Lung (tissue), 11 donors: ENCODE measurements at regions not wholly inside any gene's neighbourhood (a gene's known extent, or its start where the extent isn't known, plus 50 kb on each side); places are given as distances from the start of the nearest gene placed in this dataset.

Experiments used
- ATAC-seq: fragments of 200-7000 bp; cut with Tn5 transposase; one replicate; pipeline ENCODE4 v1.9.1; 2020; ENCODE audit warnings: moderate number of reproducible peaks; ENCODE audit not compliant: insufficient read depth, low FRiP score
- DNase-seq, 3 donors: peaks; one replicate each; pipeline ENCODE4 v3.0.0-alpha.2; 2013 to 2017
- H3K27ac ChIP-seq, 2 donors: one replicate each; pipeline ENCODE4 v1.5.1; 2013; ENCODE audit warnings: mild to moderate bottlenecking in 2 of 2, moderate library complexity in 2 of 2, control low read depth in 1 of 2, inconsistent platforms in 1 of 2, low read depth in 1 of 2, low read length in 1 of 2
- H3K27me3 ChIP-seq, 3 donors: one replicate each; pipeline ENCODE4 v1.5.1; 2013; ENCODE audit warnings: low read length in 2 of 3; ENCODE audit not compliant: control insufficient read depth in 3 of 3, insufficient read depth in 3 of 3
- H3K36me3 ChIP-seq, 4 donors: one replicate each; pipeline ENCODE4 v1.5.1; 2013; ENCODE audit warnings: low read length in 4 of 4, mild to moderate bottlenecking in 1 of 4, moderate library complexity in 1 of 4; ENCODE audit not compliant: control insufficient read depth in 4 of 4, insufficient read depth in 4 of 4
- H3K4me1 ChIP-seq, 5 donors: one replicate each; pipeline ENCODE4 v1.5.1; 2013; ENCODE audit warnings: low read length in 5 of 5, mild to moderate bottlenecking in 2 of 5, moderate library complexity in 1 of 5; ENCODE audit not compliant: control insufficient read depth in 5 of 5, insufficient read depth in 5 of 5
- H3K4me3 ChIP-seq: one replicate; pipeline ENCODE4 v1.5.1; 2013; ENCODE audit warnings: mild to moderate bottlenecking, control low read depth, moderate library complexity
- H3K9ac ChIP-seq, 2 donors: one replicate each; pipeline ENCODE4 v1.5.1; 2013; ENCODE audit warnings: low read length in 2 of 2, control low read depth in 1 of 2; ENCODE audit not compliant: insufficient read depth in 1 of 2
- H3K9me3 ChIP-seq, 4 donors: one replicate each; pipeline ENCODE4 v1.5.1; 2013; ENCODE audit warnings: low read length in 3 of 4, mild to moderate bottlenecking in 1 of 4, moderate library complexity in 1 of 4; ENCODE audit not compliant: control insufficient read depth in 4 of 4, insufficient read depth in 3 of 4
- CTCF ChIP-seq: IDR thresholded peaks from 2 replicates; pipeline ENCODE4 v1.5.1; 2012; ENCODE audit warnings: mild to moderate bottlenecking; ENCODE audit errors: control extremely low read depth, extremely low read depth
- WGBS, 2 donors: extraction: QIAGEN DNeasy Blood & Tissue Kit; methylation state at CpG; one replicate each; pipeline ENCODE4 v1.1.7; 2013; 5-methylcytosine and 5-hydroxymethylcytosine counted together
- donor health status: control.
- donor health status: control.
- donor health status: Bipolar disorder and iron deficiency.
- donor health status: healthy.
- donor health status: DM: yes; HTN: yes; CAD: no.

- no peak for ATAC-seq
- TF ChIP-seq CTCF = no peak
- Histone ChIP-seq H3K9me3 (peaks cover 0 to 5% (median 0%) of the 10 kb centered on the region in 4 donors), H3K36me3 (no peaks in the 10 kb centered on the region), H3K9ac (no peak overlapping the region), H3K4me1 (no peaks in the 10 kb centered on the region), H3K27me3 (no peaks in the 10 kb centered on the region), H3K27ac (no peak overlapping the region), H3K4me3 (no peak overlapping the region)
- DNase-seq = no peak
- 86 to 88% methylated on average over 5 of the region's 5 CpGs for WGBS, 2 donors
These were observed 222.7 kb upstream of the PLD5 start for GRCh38 chr1:242747233-242747632.

DNA sequence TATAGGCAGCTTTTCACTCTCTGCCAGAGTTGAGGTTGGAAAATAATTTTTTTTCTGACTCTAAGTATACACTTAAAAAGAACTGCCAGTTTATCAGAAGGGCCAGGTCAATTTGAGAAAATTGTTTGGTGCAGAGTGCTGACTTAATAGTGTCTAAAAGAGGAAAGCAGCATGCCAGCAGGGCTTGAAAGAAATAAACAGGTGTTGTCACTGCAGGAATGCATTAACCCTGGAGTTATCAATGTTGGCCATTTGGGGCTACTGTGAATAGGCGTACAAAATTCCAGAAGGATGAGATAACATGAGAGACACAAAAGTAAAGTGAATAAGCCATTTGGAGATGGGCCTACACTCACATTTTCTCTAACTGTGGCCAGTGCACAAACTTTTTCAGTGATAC, 220.6 kb upstream of the PLD5 start:
- Histone ChIP-seq H3K36me3 (no peaks in the 10 kb centered on the region), H3K9ac (no peak overlapping the region), H3K27me3 (no peaks in the 10 kb centered on the region), H3K4me1 (no peaks in the 10 kb centered on the region), H3K4me3 (no peak overlapping the region), H3K27ac (no peak overlapping the region), H3K9me3 (peaks cover 0 to 7% (median 2%) of the 10 kb centered on the region in 4 donors)
- no peak for TF ChIP-seq CTCF
- DNase-seq (no peak), ATAC-seq (no peak)
- WGBS, 2 donors = 52 to 69% methylated on average over 1 of the region's 1 CpG

- TF ChIP-seq CTCF = no peak
These were observed 219.7 kb upstream of the PLD5 start for GRCh38 chr1:242743983-242744780.

More at GRCh38 chr1:242743983-242744780, 219.7 kb upstream of the PLD5 start:
- Histone ChIP-seq H3K36me3 (no peaks in the 10 kb centered on the region), H3K9ac (no peak overlapping the region), H3K27ac (no peak overlapping the region), H3K4me1 (no peaks in the 10 kb centered on the region), H3K27me3 (no peaks in the 10 kb centered on the region), H3K9me3 (peaks cover 0 to 7% (median 2%) of the 10 kb centered on the region in 4 donors), H3K4me3 (no peak overlapping the region)
- ATAC-seq = no peak
- no peak for DNase-seq
- WGBS, 2 donors = 78 to 92% methylated on average over 6 of the region's 6 CpGs
